ENCODE measurements at regions not wholly inside any gene's neighbourhood (a gene's known extent, or its start where the extent isn't known, plus 50 kb on each side); places are given as distances from the start of the nearest gene placed in this dataset.
A peak's percentile ranks its signal among the peaks of the same experiment; 100 is the strongest.
"Not testable (repeated sequence)": the region's sequence is repeated elsewhere in the genome, so short reads cannot be mapped to it uniquely, and the experiment has no call there.

- no peaks in the 10 kb centered on the region for H3K36me3 Mint-ChIP-seq (ENCODE audit: unreplicated experiment)
- H3K4me3 Mint-ChIP-seq (ENCODE audit: unreplicated experiment): no peak overlapping the region
- H3K27ac Mint-ChIP-seq (ENCODE audit: unreplicated experiment): no peak overlapping the region
- H3K4me1 Mint-ChIP-seq (ENCODE audit: low read depth, unreplicated experiment): peaks cover 8% of the 10 kb centered on the region
- peaks cover 5% of the 10 kb centered on the region for H3K27me3 Mint-ChIP-seq (ENCODE audit: unreplicated experiment)
- no peak for DNase-seq
- TF ChIP-seq CTCF (IDR thresholded peaks at IDR 0.05; ENCODE audit: partially characterized antibody, unreplicated experiment): no peak
- peaks cover 4% of the 10 kb centered on the region for H3K9me3 Mint-ChIP-seq (ENCODE audit: unreplicated experiment)
These were observed 82.8 kb upstream of the SEC14L1 start for GRCh38 chr17:77058016-77058415.

- no peaks in the 10 kb centered on the region for H3K36me3 Mint-ChIP-seq (ENCODE audit: unreplicated experiment)
- H3K9me3 Mint-ChIP-seq (ENCODE audit: unreplicated experiment): no peaks in the 10 kb centered on the region
- peaks cover 5% of the 10 kb centered on the region for H3K27me3 Mint-ChIP-seq (ENCODE audit: unreplicated experiment)
- no peaks in the 10 kb centered on the region for H3K4me1 Mint-ChIP-seq (ENCODE audit: low read depth, unreplicated experiment)
- no peak for DNase-seq
- TF ChIP-seq CTCF (IDR thresholded peaks at IDR 0.05; ENCODE audit: partially characterized antibody, unreplicated experiment): no peak
- H3K4me3 Mint-ChIP-seq (ENCODE audit: unreplicated experiment): no peak overlapping the region
- no peak overlapping the region for H3K27ac Mint-ChIP-seq (ENCODE audit: unreplicated experiment)
These were observed 79.1 kb upstream of the SEC14L1 start for GRCh38 chr17:77061669-77062068.

GRCh38 chr17:77064598-77064997, 76.2 kb upstream of the SEC14L1 start:
- no peak for TF ChIP-seq CTCF (IDR thresholded peaks at IDR 0.05; ENCODE audit: partially characterized antibody, unreplicated experiment)
- Mint-ChIP-seq H3K36me3 (ENCODE audit: unreplicated experiment) (no peaks in the 10 kb centered on the region), H3K4me1 (ENCODE audit: low read depth, unreplicated experiment) (no peaks in the 10 kb centered on the region), H3K4me3 (ENCODE audit: unreplicated experiment) (no peak overlapping the region), H3K9me3 (ENCODE audit: unreplicated experiment) (peaks cover 2% of the 10 kb centered on the region), H3K27ac (ENCODE audit: unreplicated experiment) (no peak overlapping the region), H3K27me3 (ENCODE audit: unreplicated experiment) (peaks cover 5% of the 10 kb centered on the region)
- no peak for DNase-seq

GRCh38 chr17:77066165-77066564, 74.6 kb upstream of the SEC14L1 start:
- H3K36me3 Mint-ChIP-seq (ENCODE audit: unreplicated experiment): no peaks in the 10 kb centered on the region
- peaks cover 2% of the 10 kb centered on the region for H3K9me3 Mint-ChIP-seq (ENCODE audit: unreplicated experiment)
- H3K4me3 Mint-ChIP-seq (ENCODE audit: unreplicated experiment): no peak overlapping the region
- no peaks in the 10 kb centered on the region for H3K4me1 Mint-ChIP-seq (ENCODE audit: low read depth, unreplicated experiment)
- H3K27me3 Mint-ChIP-seq (ENCODE audit: unreplicated experiment): peaks cover 4% of the 10 kb centered on the region
- no peak for TF ChIP-seq CTCF (IDR thresholded peaks at IDR 0.05; ENCODE audit: partially characterized antibody, unreplicated experiment)
- no peak for DNase-seq
- no peak overlapping the region for H3K27ac Mint-ChIP-seq (ENCODE audit: unreplicated experiment)

GRCh38 chr17:77066726-77067409, 73.9 kb upstream of the SEC14L1 start:
- peak; percentile 78 for DNase-seq
- H3K27me3 Mint-ChIP-seq (ENCODE audit: unreplicated experiment); H3K9me3 Mint-ChIP-seq (ENCODE audit: unreplicated experiment); H3K4me3 Mint-ChIP-seq (ENCODE audit: unreplicated experiment); H3K27ac Mint-ChIP-seq (ENCODE audit: unreplicated experiment); H3K4me1 Mint-ChIP-seq (ENCODE audit: low read depth, unreplicated experiment); H3K36me3 Mint-ChIP-seq (ENCODE audit: unreplicated experiment): not testable (repeated sequence)
- TF ChIP-seq CTCF (IDR thresholded peaks at IDR 0.05; ENCODE audit: partially characterized antibody, unreplicated experiment): peak; percentile 65
